ENCODE measurements at regions not wholly inside any gene's neighbourhood (a gene's known extent, or its start where the extent isn't known, plus 50 kb on each side); places are given as distances from the start of the nearest gene placed in this dataset.

GRCh38 chr4:13174001-13174400 is 310.1 kb downstream of the RAB28 start:
- WGBS, 4 donors: 68 to 82% (median 71%) methylated on average over 6 of the region's 6 CpGs
- Histone ChIP-seq H3K4me3 (no peak overlapping the region), H3K27ac (no peak overlapping the region), H3K4me1 (replicated peaks in 1 of 2) (no peaks in the 10 kb centered on the region), H3K9me3 (replicated peaks in 1 of 3) (no peaks in the 10 kb centered on the region), H3K36me3 (replicated peaks in 1 of 2) (no peaks in the 10 kb centered on the region), H3K27me3 (no peaks in the 10 kb centered on the region)
- peak in 1 of 7 donors; percentile 20 for DNase-seq
- intact Hi-C loops (cut with DNase I): no loop called here
- TF ChIP-seq POLR2A (IDR thresholded peaks at IDR 0.05): no peak
- TF ChIP-seq CTCF (IDR thresholded peaks at IDR 0.05): no peak

- Histone ChIP-seq H3K27me3 (no peaks in the 10 kb centered on the region), H3K4me3 (no peak overlapping the region), H3K4me1 (replicated peaks in 1 of 2) (no peaks in the 10 kb centered on the region), H3K9me3 (replicated peaks in 1 of 3) (no peaks in the 10 kb centered on the region), H3K27ac (no peak overlapping the region), H3K36me3 (replicated peaks in 1 of 2) (no peaks in the 10 kb centered on the region)
- intact Hi-C loops (cut with DNase I): no loop called here
- TF ChIP-seq CTCF (IDR thresholded peaks at IDR 0.05) (no peak), POLR2A (IDR thresholded peaks at IDR 0.05) (no peak)
- 81 to 91% (median 90%) methylated on average over 5 of the region's 5 CpGs for WGBS, 4 donors
- DNase-seq: no peak
These were observed 312.7 kb downstream of the RAB28 start for GRCh38 chr4:13171292-13172057.

- Histone ChIP-seq H3K36me3 (replicated peaks in 1 of 2) (no peaks in the 10 kb centered on the region), H3K4me1 (replicated peaks in 1 of 2) (no peaks in the 10 kb centered on the region), H3K27ac (no peak overlapping the region), H3K27me3 (no peaks in the 10 kb centered on the region), H3K4me3 (no peak overlapping the region), H3K9me3 (replicated peaks in 1 of 3) (no peaks in the 10 kb centered on the region)
- TF ChIP-seq CTCF (IDR thresholded peaks at IDR 0.05) (no peak), POLR2A (IDR thresholded peaks at IDR 0.05) (no peak)
- intact Hi-C loops (cut with DNase I): no loop called here
- DNase-seq: no peak
- 72 to 84% (median 78%) methylated on average over 3 of the region's 3 CpGs for WGBS, 4 donors
These were observed 314.2 kb downstream of the RAB28 start for GRCh38 chr4:13169731-13170525.

GRCh38 chr4:13168326-13168725 is 315.8 kb downstream of the RAB28 start:
- H3K4me3 ChIP-seq: no peak overlapping the region
- intact Hi-C loops (cut with DNase I): no loop called here
- no peak for DNase-seq
- H3K36me3 ChIP-seq (replicated peaks in 1 of 2): no peaks in the 10 kb centered on the region
- H3K27ac ChIP-seq: no peak overlapping the region
- no peaks in the 10 kb centered on the region for H3K27me3 ChIP-seq
- TF ChIP-seq CTCF (IDR thresholded peaks at IDR 0.05): no peak
- no peak for TF ChIP-seq POLR2A (IDR thresholded peaks at IDR 0.05)
- H3K9me3 ChIP-seq (replicated peaks in 1 of 3): no peaks in the 10 kb centered on the region
- H3K4me1 ChIP-seq (replicated peaks in 1 of 2): no peaks in the 10 kb centered on the region
- 78 to 93% (median 85%) methylated on average over 2 of the region's 2 CpGs for WGBS, 4 donors
